ENCODE measurements at regions not wholly inside any gene's neighbourhood (a gene's known extent, or its start where the extent isn't known, plus 50 kb on each side); places are given as distances from the start of the nearest gene placed in this dataset.

DNA sequence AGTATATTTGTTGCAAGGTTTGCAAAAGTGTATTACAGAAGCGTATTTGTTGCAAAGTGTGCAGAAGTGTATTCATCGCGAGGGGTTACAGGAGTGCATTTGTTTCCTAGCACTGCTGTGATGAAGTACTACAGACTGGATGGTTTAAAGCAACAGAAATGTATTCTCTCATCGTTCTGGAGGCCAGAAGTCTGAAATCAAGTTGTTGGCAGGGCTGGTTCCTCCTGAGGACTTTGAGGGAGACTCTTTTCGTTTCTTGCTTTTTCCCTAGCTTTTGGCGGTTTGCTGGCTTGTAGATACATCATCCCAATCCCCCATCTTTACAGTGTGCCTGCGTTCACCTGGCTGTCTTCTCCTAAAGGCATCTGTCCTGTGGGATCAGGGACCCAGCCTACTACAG lies 127.9 kb upstream of the USP29 start:
- no peak for TF ChIP-seq POLR2A (IDR thresholded peaks at IDR 0.05; ENCODE audit: low read length)
- no peak for TF ChIP-seq GATA1 (IDR thresholded peaks at IDR 0.05; ENCODE audit: low read depth, low read length)

All from erythroblast (primary cell).